Calu3 (cell line): ENCODE measurements at regions not wholly inside any gene's neighbourhood (a gene's known extent, or its start where the extent isn't known, plus 50 kb on each side); places are given as distances from the start of the nearest gene placed in this dataset.
A peak's percentile ranks its signal among the peaks of the same experiment; 100 is the strongest.

Experiments
- BruUV-seq: library from RNA; stranded (reverse); fragments of 400-500 nt; replicated peaks from 2 replicates; lab custom pipeline; 2021; lab: Mats Ljungman, UMichigan
- CTCF ChIA-PET: fragments of 300-600 bp; sonication (Branson Sonifier 250); formaldehyde crosslinking; loops from one replicate; lab custom pipeline; 2022; ENCODE audit warnings: antibody characterized with exemption; lab: Charles Lee
- DNase-seq: peaks from one replicate; pipeline ENCODE4 v3.0.0; 2022
- H3K27ac Mint-ChIP-seq: one replicate; pipeline ENCODE4 v1.8.0; 2022; ENCODE audit warnings: mixed read lengths; ENCODE audit not compliant: unreplicated experiment
- H3K27me3 Mint-ChIP-seq: one replicate; pipeline ENCODE4 v1.8.0; 2022; ENCODE audit warnings: mixed read lengths; ENCODE audit not compliant: unreplicated experiment
- H3K36me3 Mint-ChIP-seq: one replicate; pipeline ENCODE4 v1.8.0; 2022; ENCODE audit warnings: mild to moderate bottlenecking, moderate library complexity, mixed read lengths; ENCODE audit not compliant: insufficient read depth, unreplicated experiment
- H3K4me1 Mint-ChIP-seq: one replicate; pipeline ENCODE4 v1.8.0; 2022; ENCODE audit warnings: mild to moderate bottlenecking, low read depth, mixed read lengths; ENCODE audit not compliant: unreplicated experiment
- H3K4me3 Mint-ChIP-seq: one replicate; pipeline ENCODE4 v1.8.0; 2022; ENCODE audit warnings: mild to moderate bottlenecking, low read depth, moderate library complexity, mixed read lengths; ENCODE audit not compliant: unreplicated experiment
- H3K9me3 Mint-ChIP-seq: one replicate; pipeline ENCODE4 v1.8.0; 2022; ENCODE audit warnings: low read depth, mixed read lengths; ENCODE audit not compliant: unreplicated experiment
- intact Hi-C: fragments of 100-400 bp; cut with micrococcal nuclease; formaldehyde crosslinking; loops from one replicate; pipeline ENCODE4 v1.10.0; 2022; ENCODE audit not compliant: unreplicated experiment
- TF ChIP-seq, protein P1 (sequence below): fragments of 200-600 bp; IDR thresholded peaks from one replicate; pipeline ENCODE4 v1.8.0; 2022; ENCODE audit warnings: antibody characterized with exemption; ENCODE audit not compliant: unreplicated experiment

DNA sequence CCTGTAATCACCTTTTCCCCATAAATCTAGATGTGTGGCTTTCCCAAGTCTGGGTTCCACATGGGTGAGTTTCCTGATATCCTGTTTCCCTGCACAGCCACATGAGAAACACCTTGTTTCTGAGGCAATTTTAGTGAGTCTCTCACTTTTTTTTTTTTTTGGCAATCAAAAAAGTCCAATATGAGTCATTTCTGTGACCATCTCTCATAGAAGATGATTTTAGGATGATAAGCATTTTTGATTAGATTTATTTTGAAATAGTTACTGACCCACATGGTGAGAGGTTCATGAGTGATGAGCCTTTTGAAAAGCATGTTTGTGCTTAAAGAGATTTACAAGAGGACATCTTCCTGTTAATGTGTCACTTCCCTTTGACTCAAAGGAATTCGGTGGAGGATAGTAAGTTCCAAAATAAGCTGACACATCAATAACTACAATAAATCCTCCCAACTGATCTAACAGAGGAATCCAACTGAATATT is 464.0 kb downstream of the INHBA start:
- no peak for DNase-seq
- TF ChIP-seq, protein P1, sequence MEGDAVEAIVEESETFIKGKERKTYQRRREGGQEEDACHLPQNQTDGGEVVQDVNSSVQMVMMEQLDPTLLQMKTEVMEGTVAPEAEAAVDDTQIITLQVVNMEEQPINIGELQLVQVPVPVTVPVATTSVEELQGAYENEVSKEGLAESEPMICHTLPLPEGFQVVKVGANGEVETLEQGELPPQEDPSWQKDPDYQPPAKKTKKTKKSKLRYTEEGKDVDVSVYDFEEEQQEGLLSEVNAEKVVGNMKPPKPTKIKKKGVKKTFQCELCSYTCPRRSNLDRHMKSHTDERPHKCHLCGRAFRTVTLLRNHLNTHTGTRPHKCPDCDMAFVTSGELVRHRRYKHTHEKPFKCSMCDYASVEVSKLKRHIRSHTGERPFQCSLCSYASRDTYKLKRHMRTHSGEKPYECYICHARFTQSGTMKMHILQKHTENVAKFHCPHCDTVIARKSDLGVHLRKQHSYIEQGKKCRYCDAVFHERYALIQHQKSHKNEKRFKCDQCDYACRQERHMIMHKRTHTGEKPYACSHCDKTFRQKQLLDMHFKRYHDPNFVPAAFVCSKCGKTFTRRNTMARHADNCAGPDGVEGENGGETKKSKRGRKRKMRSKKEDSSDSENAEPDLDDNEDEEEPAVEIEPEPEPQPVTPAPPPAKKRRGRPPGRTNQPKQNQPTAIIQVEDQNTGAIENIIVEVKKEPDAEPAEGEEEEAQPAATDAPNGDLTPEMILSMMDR = no peak
- CTCF ChIA-PET = no interaction called here
- intact Hi-C loops = no loop called here
- H3K27me3 Mint-ChIP-seq = no peaks in the 10 kb centered on the region
- H3K36me3 Mint-ChIP-seq = no peaks in the 10 kb centered on the region
- no peak overlapping the region for H3K4me3 Mint-ChIP-seq
- no peak overlapping the region for H3K27ac Mint-ChIP-seq
- peaks cover 6% of the 10 kb centered on the region for H3K9me3 Mint-ChIP-seq
- BruUV-seq = no TSS peak
- peaks cover 37% of the 10 kb centered on the region for H3K4me1 Mint-ChIP-seq

DNA sequence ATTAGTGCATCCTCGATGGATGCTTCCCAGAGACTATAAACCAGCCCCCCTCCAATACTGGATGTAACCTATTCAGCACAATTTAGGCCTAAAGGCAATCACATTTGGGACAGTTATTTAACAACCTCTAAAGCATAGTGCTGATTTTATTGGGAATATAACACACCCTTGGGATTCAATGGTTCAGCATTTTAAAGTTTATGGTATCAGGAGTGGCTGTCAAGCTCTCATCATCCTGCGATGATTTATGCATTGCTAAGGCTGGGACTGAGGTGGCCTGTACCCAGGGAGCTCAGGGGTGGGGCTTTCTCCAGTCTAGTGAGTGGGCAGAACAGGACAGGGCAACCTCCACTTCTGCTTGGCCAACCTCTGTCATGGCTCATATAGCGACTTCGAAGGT is 464.9 kb downstream of the INHBA start:
- intact Hi-C loops = no loop called here
- Mint-ChIP-seq H3K4me3 (no peak overlapping the region), H3K4me1 (peaks cover 44% of the 10 kb centered on the region), H3K27ac (peak overlapping the region; percentile 12), H3K27me3 (no peaks in the 10 kb centered on the region), H3K9me3 (peaks cover 6% of the 10 kb centered on the region), H3K36me3 (no peaks in the 10 kb centered on the region)
- TF ChIP-seq, protein P1 = no peak
- DNase-seq = no peak
- CTCF ChIA-PET = interaction anchor here (0.6 kb wide), 1 partner anchor 138 kb away, joined by 6 read pairs; no protein-coding TSS in a partner anchor
- no TSS peak for BruUV-seq

DNA sequence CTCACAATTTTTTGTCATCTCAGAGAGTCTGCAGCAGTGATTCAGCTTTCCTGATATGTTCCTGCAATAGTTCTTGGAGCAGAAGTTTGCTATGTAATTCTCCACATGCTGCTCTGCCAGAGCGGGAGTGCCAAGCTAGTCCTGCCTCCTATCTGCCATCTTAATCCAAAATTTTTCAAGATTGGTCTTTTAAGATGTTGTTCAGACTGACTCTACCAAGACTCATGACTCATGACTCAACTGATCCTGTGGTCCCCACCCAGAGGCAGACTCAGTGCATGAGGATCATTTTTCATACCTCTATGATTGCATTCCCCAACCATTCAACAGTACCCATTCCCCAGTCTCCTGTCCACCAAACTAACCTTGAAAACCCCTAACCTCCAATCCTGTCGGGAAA is 470.8 kb downstream of the INHBA start:
- Mint-ChIP-seq H3K27me3 (no peaks in the 10 kb centered on the region), H3K9me3 (peaks cover 17% of the 10 kb centered on the region), H3K4me3 (no peak overlapping the region), H3K27ac (peak overlapping the region; percentile 19), H3K36me3 (no peaks in the 10 kb centered on the region), H3K4me1 (peaks cover 40% of the 10 kb centered on the region)
- intact Hi-C loops = no loop called here
- DNase-seq = no peak
- CTCF ChIA-PET = no interaction called here
- BruUV-seq = no TSS peak
- TF ChIP-seq, protein P1 = no peak

DNA sequence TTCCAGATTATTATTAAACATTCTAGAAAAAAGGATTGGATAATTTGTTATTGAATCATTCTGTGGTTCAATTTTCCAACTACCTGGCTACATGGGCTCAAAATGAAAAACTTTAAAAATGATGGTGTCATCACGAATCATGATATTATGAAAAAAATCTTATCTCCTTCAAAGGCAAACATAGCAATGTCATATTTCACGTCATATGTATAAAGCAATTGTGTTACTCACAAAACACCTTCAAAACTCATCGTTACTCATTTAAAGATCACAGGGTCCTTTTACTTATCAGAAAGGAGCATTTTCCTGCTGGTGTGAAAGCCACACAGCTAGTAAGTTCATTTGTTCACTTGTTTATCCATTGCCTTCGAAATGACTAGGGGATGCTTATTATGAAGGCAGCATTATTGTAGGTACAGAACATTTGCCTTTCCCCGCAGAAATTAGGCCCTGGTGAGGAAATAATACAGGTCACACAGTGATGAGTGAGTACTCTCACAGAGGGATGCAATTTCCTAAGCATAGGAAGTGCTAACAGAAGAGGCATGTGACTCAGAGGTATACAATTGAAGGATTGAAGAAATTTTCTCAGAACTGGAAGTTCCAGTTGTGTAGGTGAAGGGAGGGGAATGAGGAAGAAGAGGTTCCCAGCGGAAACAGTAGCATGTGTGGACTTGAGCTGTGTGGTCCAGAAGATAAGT is 478.7 kb downstream of the INHBA start:
- TF ChIP-seq, protein P1 = no peak
- intact Hi-C loops = loop anchor here (1.0 to 2.0 kb wide), 3 partner anchors 23 to 114 kb away; no protein-coding TSS in a partner anchor
- CTCF ChIA-PET = interaction anchor here (1.0 to 1.9 kb wide), 3 partner anchors 10 to 116 kb away, joined by 3 to 11 read pairs (median 4); no protein-coding TSS in a partner anchor
- Mint-ChIP-seq H3K4me1 (peaks cover 13% of the 10 kb centered on the region), H3K27me3 (no peaks in the 10 kb centered on the region), H3K36me3 (no peaks in the 10 kb centered on the region), H3K27ac (no peak overlapping the region), H3K4me3 (no peak overlapping the region), H3K9me3 (peaks cover 7% of the 10 kb centered on the region)
- no TSS peak for BruUV-seq
- DNase-seq = peak; percentile 70
